NCI-H1092 (cell line): ENCODE measurements at regions not wholly inside any gene's neighbourhood (a gene's known extent, or its start where the extent isn't known, plus 50 kb on each side); places are given as distances from the start of the nearest gene placed in this dataset.
"Not testable (repeated sequence)": the region's sequence is repeated elsewhere in the genome, so short reads cannot be mapped to it uniquely, and the experiment has no call there.

ENCODE experiments used
- DNase-seq: peaks from one replicate; lab custom pipeline; 2025; lab: John Stamatoyannopoulos, UW

- DNase-seq: no peak
Observed at GRCh38 chr10:124164264-124164663, 70.9 kb upstream of the CHST15 start.

GRCh38 chr10:124162774-124163354, 69.5 kb upstream of the CHST15 start:
- DNase-seq: no peak

GRCh38 chr10:124162136-124162535, 68.7 kb upstream of the CHST15 start:
- no peak for DNase-seq

- no peak for DNase-seq
Observed at GRCh38 chr10:124161601-124162000, 68.2 kb upstream of the CHST15 start.

GRCh38 chr10:124160943-124161582, 67.7 kb upstream of the CHST15 start:
- DNase-seq: no peak

GRCh38 chr10:124160176-124160575, 66.8 kb upstream of the CHST15 start:
- DNase-seq: no peak

GRCh38 chr10:124159153-124159552, 65.8 kb upstream of the CHST15 start:
- DNase-seq: no peak

- DNase-seq: no peak
Observed at GRCh38 chr10:124158592-124158991, 65.2 kb upstream of the CHST15 start.

GRCh38 chr10:124157271-124157681, 63.9 kb upstream of the CHST15 start:
- DNase-seq: no peak

- no peak for DNase-seq
Observed at GRCh38 chr10:124156524-124157260, 63.3 kb upstream of the CHST15 start.

- no peak for DNase-seq
Observed at GRCh38 chr10:124155781-124156435, 62.5 kb upstream of the CHST15 start.

- DNase-seq: no peak
Observed at GRCh38 chr10:124153023-124153826, 59.8 kb upstream of the CHST15 start.

- DNase-seq: no peak
Observed at GRCh38 chr10:124152139-124153022, 59.0 kb upstream of the CHST15 start.

GRCh38 chr10:124151466-124152095, 58.2 kb upstream of the CHST15 start:
- DNase-seq: no peak

- DNase-seq: no peak
Observed at GRCh38 chr10:124150807-124151417, 57.5 kb upstream of the CHST15 start.

GRCh38 chr10:124150189-124150806, 56.9 kb upstream of the CHST15 start:
- DNase-seq: no peak

GRCh38 chr10:124149189-124150042, 56.0 kb upstream of the CHST15 start:
- DNase-seq: peak; percentile 74

GRCh38 chr10:124148509-124149188, 55.3 kb upstream of the CHST15 start:
- not testable (repeated sequence) for DNase-seq
